Hepatocyte (in vitro differentiated cells): ENCODE measurements at regions not wholly inside any gene's neighbourhood (a gene's known extent, or its start where the extent isn't known, plus 50 kb on each side); places are given as distances from the start of the nearest gene placed in this dataset.

Experiments
- DNase-seq: peaks from one replicate; pipeline ENCODE4 v3.0.0-alpha.2; 2016; ENCODE audit warnings: low spot score
- H2AFZ ChIP-seq: fragments of 200-600 bp; sonication (generic); 2 replicates; pipeline ENCODE4 v1.6.0; 2016; ENCODE audit warnings: antibody characterized with exemption, mild to moderate bottlenecking
- H3K27ac ChIP-seq: fragments of 200-600 bp; sonication (generic); 2 replicates; pipeline ENCODE4 v1.5.1; 2016; ENCODE audit warnings: mild to moderate bottlenecking
- H3K27me3 ChIP-seq: fragments of 200-600 bp; sonication (generic); 2 replicates; pipeline ENCODE4 v1.6.1; 2016
- H3K36me3 ChIP-seq: fragments of 200-600 bp; sonication (generic); replicated peaks from 2 replicates; pipeline ENCODE4 v1.5.1; 2016; ENCODE audit warnings: low read depth; ENCODE audit not compliant: insufficient read depth
- H3K4me1 ChIP-seq: fragments of 200-600 bp; sonication (generic); 2 replicates; pipeline ENCODE4 v1.5.1; 2016; ENCODE audit warnings: mild to moderate bottlenecking, moderate library complexity; ENCODE audit not compliant: insufficient read depth
- H3K4me2 ChIP-seq: fragments of 200-600 bp; sonication (generic); 2 replicates; pipeline ENCODE4 v1.6.0; 2016
- H3K4me3 ChIP-seq: fragments of 200-600 bp; sonication (generic); 2 replicates; pipeline ENCODE4 v1.5.1; 2016; ENCODE audit warnings: mild to moderate bottlenecking
- H3K79me2 ChIP-seq: fragments of 200-600 bp; sonication (generic); 2 replicates; pipeline ENCODE4 v1.6.0; 2017; ENCODE audit warnings: mild to moderate bottlenecking
- H3K9me2 ChIP-seq: fragments of 200-600 bp; sonication (generic); replicated peaks from 2 replicates; pipeline ENCODE4 v1.6.0; 2017; ENCODE audit warnings: mild to moderate bottlenecking; ENCODE audit not compliant: insufficient read depth
- H3K9me3 ChIP-seq: fragments of 200-600 bp; sonication (generic); 2 replicates; pipeline ENCODE4 v1.5.1; 2016; ENCODE audit warnings: low read depth, mild to moderate bottlenecking
- H4K20me1 ChIP-seq: fragments of 200-600 bp; sonication (generic); 2 replicates; pipeline ENCODE4 v1.6.0; 2016; ENCODE audit warnings: mild to moderate bottlenecking; ENCODE audit not compliant: insufficient read depth, poor library complexity, severe bottlenecking
- CTCF ChIP-seq: fragments of 200-600 bp; sonication (generic); IDR thresholded peaks from 2 replicates; pipeline ENCODE4 v1.5.1; 2016; ENCODE audit warnings: antibody characterized with exemption, mild to moderate bottlenecking; ENCODE audit not compliant: poor library complexity
- EZH2 ChIP-seq: fragments of 200-600 bp; sonication (generic); IDR thresholded peaks from 2 replicates; pipeline ENCODE4 v1.6.1; 2016; ENCODE audit warnings: antibody characterized with exemption, mild to moderate bottlenecking, borderline replicate concordance
- EZH2phosphoT487 ChIP-seq: fragments of 200-600 bp; sonication (generic); IDR thresholded peaks from one replicate; pipeline ENCODE4 v1.6.1; 2018; ENCODE audit warnings: antibody characterized with exemption, mild to moderate bottlenecking, low read depth, moderate library complexity; ENCODE audit not compliant: unreplicated experiment, severe bottlenecking
- WGBS: methylation state at CpG from one replicate; pipeline ENCODE4 v1.1.6; 2016; ENCODE audit warnings: low lambda C conversion rate; ENCODE audit errors: missing lambda C conversion rate; 5-methylcytosine and 5-hydroxymethylcytosine counted together

- no peaks in the 10 kb centered on the region for H3K36me3 ChIP-seq
- H3K27me3 ChIP-seq = no peaks in the 10 kb centered on the region
- H3K79me2 ChIP-seq = no peaks in the 10 kb centered on the region
- no peaks in the 10 kb centered on the region for H3K9me2 ChIP-seq
- H3K4me2 ChIP-seq = peak overlapping the region; percentile 2
- no peak for TF ChIP-seq EZH2phosphoT487
- TF ChIP-seq EZH2 = no peak
- no peak for TF ChIP-seq CTCF
- 66% methylated on average over 4 of the region's 4 CpGs for WGBS
- H3K9me3 ChIP-seq = no peaks in the 10 kb centered on the region
- H3K27ac ChIP-seq = peak overlapping the region; percentile 82
- H2AFZ ChIP-seq = peak overlapping the region; percentile 12
- no peak for DNase-seq
- no peaks in the 10 kb centered on the region for H4K20me1 ChIP-seq
- H3K4me1 ChIP-seq = peaks cover 9% of the 10 kb centered on the region
- H3K4me3 ChIP-seq = no peak overlapping the region
Observed at GRCh38 chr2:36060133-36060532, 295.4 kb upstream of the CRIM1 start.

- Histone ChIP-seq H3K79me2 (no peaks in the 10 kb centered on the region), H3K9me3 (no peaks in the 10 kb centered on the region), H2AFZ (peak overlapping the region; percentile 12), H3K4me3 (no peak overlapping the region), H4K20me1 (no peaks in the 10 kb centered on the region), H3K4me1 (peaks cover 9% of the 10 kb centered on the region), H3K4me2 (peak overlapping the region; percentile 2), H3K9me2 (no peaks in the 10 kb centered on the region), H3K27me3 (no peaks in the 10 kb centered on the region), H3K36me3 (no peaks in the 10 kb centered on the region), H3K27ac (peak overlapping the region; percentile 82)
- TF ChIP-seq EZH2phosphoT487 (no peak), CTCF (no peak), EZH2 (no peak)
- peak; percentile 25 for DNase-seq
Observed at GRCh38 chr2:36059691-36060090, 295.9 kb upstream of the CRIM1 start.

- Histone ChIP-seq H3K4me3 (no peak overlapping the region), H3K27ac (no peak overlapping the region), H2AFZ (no peak overlapping the region), H3K27me3 (no peaks in the 10 kb centered on the region), H3K4me1 (peaks cover 9% of the 10 kb centered on the region), H4K20me1 (no peaks in the 10 kb centered on the region), H3K79me2 (no peaks in the 10 kb centered on the region), H3K9me3 (no peaks in the 10 kb centered on the region), H3K9me2 (no peaks in the 10 kb centered on the region), H3K4me2 (no peak overlapping the region), H3K36me3 (no peaks in the 10 kb centered on the region)
- DNase-seq = no peak
- no peak for TF ChIP-seq EZH2
- TF ChIP-seq CTCF = no peak
- no peak for TF ChIP-seq EZH2phosphoT487
- WGBS = 75% methylated on average over 2 of the region's 2 CpGs
Observed at GRCh38 chr2:36058953-36059352, 296.6 kb upstream of the CRIM1 start.

- Histone ChIP-seq H3K27ac (no peak overlapping the region), H3K9me3 (no peaks in the 10 kb centered on the region), H3K36me3 (no peaks in the 10 kb centered on the region), H3K9me2 (no peaks in the 10 kb centered on the region), H3K4me1 (peaks cover 9% of the 10 kb centered on the region), H3K79me2 (no peaks in the 10 kb centered on the region), H3K27me3 (no peaks in the 10 kb centered on the region), H2AFZ (no peak overlapping the region), H3K4me2 (no peak overlapping the region), H3K4me3 (no peak overlapping the region), H4K20me1 (no peaks in the 10 kb centered on the region)
- 70% methylated on average over 3 of the region's 3 CpGs for WGBS
- no peak for DNase-seq
- TF ChIP-seq EZH2 (no peak), EZH2phosphoT487 (no peak), CTCF (no peak)
Observed at GRCh38 chr2:36058076-36058475, 297.5 kb upstream of the CRIM1 start.
